CD4-positive, alpha-beta T cell (primary cell): ENCODE measurements at regions not wholly inside any gene's neighbourhood (a gene's known extent, or its start where the extent isn't known, plus 50 kb on each side); places are given as distances from the start of the nearest gene placed in this dataset.

Experiments used
- ATAC-seq: fragments of 200-7000 bp; cut with Tn5 transposase; one replicate; pipeline ENCODE4 v1.10.0; 2022; ENCODE audit warnings: mild to moderate bottlenecking; ENCODE audit not compliant: poor library complexity
- CTCF ChIA-PET: fragments of 350-600 bp; sonication (Branson Sonifier 250); formaldehyde crosslinking; loops from one replicate; lab custom pipeline; 2021; ENCODE audit warnings: antibody characterized with exemption, inconsistent platforms; lab: Charles Lee
- POLR2A ChIA-PET: fragments of 350-600 bp; sonication (Branson Sonifier 250); formaldehyde crosslinking; loops from one replicate; lab custom pipeline; 2021; ENCODE audit warnings: antibody characterized with exemption, inconsistent platforms; lab: Charles Lee
- DNase-seq, 14 experiments: peaks; one replicate each; pipeline ENCODE4 v3.0.0-alpha.2; 2013 to 2020; ENCODE audit warnings: mixed read lengths in 2 of 14
- H3K27ac ChIP-seq, 2 donors: one replicate each; pipeline versions ENCODE4 v1.5.1 to v1.7.0; 2013; ENCODE audit warnings: low read length in 2 of 2, low read depth in 1 of 2, mild to moderate bottlenecking in 1 of 2
- H3K27me3 ChIP-seq, 2 experiments: 1 replicate in 1 of 2; 2 replicates in 1 of 2; pipeline versions ENCODE4 v1.6.1 to v1.7.0; 2013; ENCODE audit warnings: low read length in 2 of 2, control low read depth in 1 of 2, mild to moderate bottlenecking in 1 of 2, moderate library complexity in 1 of 2; ENCODE audit not compliant: insufficient read depth in 2 of 2, control insufficient read depth in 1 of 2
- H3K36me3 ChIP-seq: one replicate; pipeline ENCODE4 v1.6.1; 2013; ENCODE audit warnings: low read length, control low read depth; ENCODE audit not compliant: insufficient read depth
- H3K4me1 ChIP-seq: one replicate; pipeline ENCODE4 v1.6.1; 2013; ENCODE audit warnings: low read length, control low read depth; ENCODE audit not compliant: insufficient read depth
- H3K4me3 ChIP-seq: one replicate; pipeline ENCODE4 v1.5.1; 2013; ENCODE audit warnings: mild to moderate bottlenecking, low read length, moderate library complexity
- H3K9me3 ChIP-seq, 2 experiments: 1 replicate in 1 of 2; 2 replicates in 1 of 2; pipeline versions ENCODE4 v1.6.1 to v1.7.0; 2013; ENCODE audit warnings: low read length in 2 of 2, mild to moderate bottlenecking in 2 of 2, control low read depth in 1 of 2, moderate library complexity in 1 of 2; ENCODE audit not compliant: control insufficient read depth in 1 of 2, insufficient read depth in 1 of 2
- H3K27ac Mint-ChIP-seq: one replicate; pipeline ENCODE4 v1.8.0; 2020; ENCODE audit warnings: mixed read lengths
- H3K27me3 Mint-ChIP-seq: one replicate; pipeline ENCODE4 v1.8.0; 2021; ENCODE audit warnings: mixed read lengths
- H3K36me3 Mint-ChIP-seq: one replicate; pipeline ENCODE4 v1.8.0; 2021; ENCODE audit warnings: low read depth, mixed read lengths
- H3K4me1 Mint-ChIP-seq: one replicate; pipeline ENCODE4 v1.8.0; 2021; ENCODE audit warnings: low read depth, mixed read lengths
- H3K4me3 Mint-ChIP-seq: one replicate; pipeline ENCODE4 v1.8.0; 2020; ENCODE audit warnings: mild to moderate bottlenecking, mixed read lengths
- H3K9me3 Mint-ChIP-seq: one replicate; pipeline ENCODE4 v1.8.0; 2020; ENCODE audit warnings: mixed read lengths
- intact Hi-C, 2 experiments: fragments of 100-400 bp; cut with DNase I in 1 of 2; cut with micrococcal nuclease in 1 of 2; formaldehyde crosslinking; loops; one replicate each; pipeline versions ENCODE4 v1.15.1 to v1.9.0; 2023 to 2025; cut with DNase I, micrococcal nuclease
- TF ChIP-seq, protein P1 (sequence below): fragments of 200-600 bp; IDR thresholded peaks from one replicate; pipeline ENCODE4 v1.8.0; 2022; ENCODE audit warnings: antibody characterized with exemption, mild to moderate bottlenecking

DNA sequence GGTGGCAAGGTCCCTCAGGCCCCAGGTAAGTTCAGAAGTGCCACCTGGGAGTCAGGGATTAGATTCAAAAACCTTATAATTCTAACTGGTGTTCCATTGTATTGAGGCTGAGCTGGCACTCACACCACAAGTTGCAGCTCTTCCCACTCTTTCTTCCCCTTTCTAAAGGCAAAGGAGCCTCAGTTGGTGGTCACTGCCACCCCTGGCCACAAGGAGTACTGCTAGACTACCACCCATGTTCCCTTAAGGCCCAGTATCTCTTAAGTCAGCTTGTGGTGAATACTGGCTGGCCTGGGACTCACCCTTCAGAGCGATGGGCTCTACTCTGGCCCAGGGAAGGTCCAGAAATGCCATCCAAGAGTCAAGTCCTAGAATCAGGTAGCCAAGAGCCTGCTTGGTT lies 421.1 kb upstream of the KHDRBS2 start:
- ChIA-PET POLR2A (no interaction called here), CTCF (no interaction called here)
- Mint-ChIP-seq H3K27me3 (no peaks in the 10 kb centered on the region), H3K4me1 (no peaks in the 10 kb centered on the region), H3K9me3 (peaks cover 15% of the 10 kb centered on the region), H3K36me3 (no peaks in the 10 kb centered on the region), H3K4me3 (no peak overlapping the region), H3K27ac (no peak overlapping the region)
- TF ChIP-seq, protein P1, sequence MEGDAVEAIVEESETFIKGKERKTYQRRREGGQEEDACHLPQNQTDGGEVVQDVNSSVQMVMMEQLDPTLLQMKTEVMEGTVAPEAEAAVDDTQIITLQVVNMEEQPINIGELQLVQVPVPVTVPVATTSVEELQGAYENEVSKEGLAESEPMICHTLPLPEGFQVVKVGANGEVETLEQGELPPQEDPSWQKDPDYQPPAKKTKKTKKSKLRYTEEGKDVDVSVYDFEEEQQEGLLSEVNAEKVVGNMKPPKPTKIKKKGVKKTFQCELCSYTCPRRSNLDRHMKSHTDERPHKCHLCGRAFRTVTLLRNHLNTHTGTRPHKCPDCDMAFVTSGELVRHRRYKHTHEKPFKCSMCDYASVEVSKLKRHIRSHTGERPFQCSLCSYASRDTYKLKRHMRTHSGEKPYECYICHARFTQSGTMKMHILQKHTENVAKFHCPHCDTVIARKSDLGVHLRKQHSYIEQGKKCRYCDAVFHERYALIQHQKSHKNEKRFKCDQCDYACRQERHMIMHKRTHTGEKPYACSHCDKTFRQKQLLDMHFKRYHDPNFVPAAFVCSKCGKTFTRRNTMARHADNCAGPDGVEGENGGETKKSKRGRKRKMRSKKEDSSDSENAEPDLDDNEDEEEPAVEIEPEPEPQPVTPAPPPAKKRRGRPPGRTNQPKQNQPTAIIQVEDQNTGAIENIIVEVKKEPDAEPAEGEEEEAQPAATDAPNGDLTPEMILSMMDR, result no peak
- Histone ChIP-seq H3K27ac (no peak overlapping the region), H3K4me3 (no peak overlapping the region), H3K9me3 (peaks cover 7% of the 10 kb centered on the region in 2 experiments), H3K36me3 (no peaks in the 10 kb centered on the region), H3K4me1 (no peaks in the 10 kb centered on the region), H3K27me3 (no peaks in the 10 kb centered on the region)
- no peak for ATAC-seq
- intact Hi-C loops, result no loop called here
- DNase-seq, result no peak

DNA sequence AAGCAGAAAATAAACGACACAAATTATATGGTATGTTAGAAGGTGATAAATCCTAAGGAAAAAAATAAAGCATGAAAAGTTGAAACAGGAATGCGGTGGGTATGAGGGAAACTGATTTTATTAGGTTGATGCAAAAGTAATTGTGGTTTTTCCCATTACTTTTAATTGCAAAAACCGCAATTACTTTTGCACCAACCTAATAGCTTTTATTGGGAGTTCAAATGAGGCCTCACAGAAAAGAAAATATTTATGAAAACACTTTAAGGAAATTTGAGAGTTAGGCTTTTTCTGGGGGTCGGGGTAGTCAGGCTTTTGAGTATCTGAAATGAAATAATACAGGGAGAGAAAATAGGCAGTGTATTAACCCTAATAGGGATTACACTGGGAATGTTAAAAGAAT lies 397.0 kb upstream of the KHDRBS2 start:
- no peak overlapping the region for H3K27ac Mint-ChIP-seq
- H3K4me3 Mint-ChIP-seq, result no peak overlapping the region
- Histone ChIP-seq H3K9me3 (peaks cover 0 to 5% of the 10 kb centered on the region in 2 experiments), H3K27me3 (no peaks in the 10 kb centered on the region), H3K4me3 (no peak overlapping the region), H3K27ac (no peak overlapping the region), H3K36me3 (no peaks in the 10 kb centered on the region), H3K4me1 (no peaks in the 10 kb centered on the region)
- H3K36me3 Mint-ChIP-seq, result no peaks in the 10 kb centered on the region
- no peaks in the 10 kb centered on the region for H3K27me3 Mint-ChIP-seq
- H3K9me3 Mint-ChIP-seq, result peaks cover 9% of the 10 kb centered on the region
- H3K4me1 Mint-ChIP-seq, result no peaks in the 10 kb centered on the region
- TF ChIP-seq, protein P1, result no peak
- ATAC-seq (no peak), DNase-seq (no peak)
- POLR2A ChIA-PET, result no interaction called here
- intact Hi-C loops, result no loop called here
- CTCF ChIA-PET, result no interaction called here

DNA sequence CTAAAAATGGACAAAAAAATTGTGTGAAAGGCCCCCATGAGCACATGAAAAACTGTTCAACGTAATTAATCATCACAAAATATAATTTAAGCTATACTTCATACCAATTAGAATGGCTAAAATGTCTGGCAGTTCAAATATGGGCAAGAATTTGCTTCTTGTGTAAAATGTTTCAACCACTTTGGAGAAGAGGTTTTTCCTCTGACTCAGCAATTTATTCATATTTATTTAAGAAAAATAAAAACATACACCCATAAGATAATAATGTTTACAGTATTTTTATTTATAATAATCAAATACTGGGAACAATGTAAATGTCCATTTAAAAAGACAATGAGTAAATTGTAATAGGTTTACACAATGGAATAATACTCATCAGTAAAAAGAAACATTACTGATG lies 395.1 kb upstream of the KHDRBS2 start:
- ChIA-PET CTCF (no interaction called here), POLR2A (no interaction called here)
- Mint-ChIP-seq H3K36me3 (no peaks in the 10 kb centered on the region), H3K9me3 (peaks cover 16% of the 10 kb centered on the region), H3K27ac (no peak overlapping the region), H3K4me1 (no peaks in the 10 kb centered on the region), H3K4me3 (no peak overlapping the region), H3K27me3 (no peaks in the 10 kb centered on the region)
- TF ChIP-seq, protein P1, result no peak
- Histone ChIP-seq H3K4me1 (no peaks in the 10 kb centered on the region), H3K4me3 (no peak overlapping the region), H3K27me3 (no peaks in the 10 kb centered on the region), H3K27ac (no peak overlapping the region), H3K9me3 (peaks cover 0 to 5% of the 10 kb centered on the region in 2 experiments), H3K36me3 (no peaks in the 10 kb centered on the region)
- ATAC-seq, result no peak
- intact Hi-C loops, result no loop called here
- DNase-seq, result no peak
